IPS-11a (cell line): ENCODE measurements at regions not wholly inside any gene's neighbourhood (a gene's known extent, or its start where the extent isn't known, plus 50 kb on each side); places are given as distances from the start of the nearest gene placed in this dataset.
A peak's percentile ranks its signal among the peaks of the same experiment; 100 is the strongest.
"Not testable (repeated sequence)": the region's sequence is repeated elsewhere in the genome, so short reads cannot be mapped to it uniquely, and the experiment has no call there.

ENCODE experiments used
- H3K4me3 ChIP-seq: one replicate; pipeline ENCODE4 v1.5.1; 2013; ENCODE audit warnings: low read depth, low read length, control low read depth

DNA sequence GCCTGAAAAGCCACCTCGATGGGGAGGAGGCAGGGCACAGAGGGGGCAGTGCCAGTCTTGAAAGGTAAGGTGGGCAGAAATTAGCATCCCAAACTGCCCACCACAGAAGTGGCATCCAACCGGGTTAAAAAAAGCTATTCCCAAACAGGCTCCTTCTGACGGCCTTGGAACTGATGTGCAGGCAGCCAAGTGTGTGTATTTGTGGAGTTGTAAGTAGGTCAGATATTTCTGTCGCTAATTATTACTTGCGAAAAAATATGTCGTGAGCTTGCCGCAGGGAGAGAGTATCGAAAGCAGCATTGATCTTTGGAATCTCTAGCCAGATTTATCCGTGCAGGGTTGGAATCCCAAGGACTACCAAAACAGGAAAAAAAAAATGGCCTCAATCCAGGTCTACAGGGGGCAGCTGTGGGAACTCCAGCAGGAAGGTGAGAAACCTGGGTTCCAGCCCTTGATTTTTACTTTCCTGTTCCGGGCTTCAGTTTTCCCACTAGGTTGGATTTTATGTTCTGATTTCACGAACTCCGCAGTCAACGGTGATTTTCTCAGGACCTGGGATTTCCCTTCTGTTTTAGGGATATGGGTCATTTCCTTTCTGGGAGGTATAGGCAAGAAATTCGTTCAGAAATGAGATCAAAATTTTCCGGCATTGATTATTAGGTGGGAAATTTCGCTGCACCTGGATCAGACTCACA is 200.8 kb downstream of the RGS3 start:
- H3K4me3 ChIP-seq, result no peak overlapping the region

DNA sequence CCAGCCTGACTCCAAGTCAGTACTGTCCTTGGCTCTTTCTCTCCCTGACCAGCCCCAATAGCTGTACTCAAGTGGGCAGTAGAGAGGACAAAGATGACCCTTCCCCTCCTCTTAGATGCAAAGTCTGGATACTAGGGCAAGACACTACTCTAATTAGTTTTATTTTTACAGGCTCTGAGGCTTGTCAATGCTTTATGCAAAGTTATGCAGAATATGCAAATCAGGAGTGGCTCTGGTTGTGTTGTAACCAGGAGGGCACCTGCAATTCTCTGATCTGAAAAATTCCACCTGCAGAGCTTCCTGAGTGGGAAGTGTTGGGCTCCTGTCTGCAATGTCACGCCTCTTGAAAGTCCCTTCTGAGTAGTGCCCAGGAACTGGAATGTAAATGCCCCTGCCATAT is 201.5 kb downstream of the RGS3 start:
- no peak overlapping the region for H3K4me3 ChIP-seq

DNA sequence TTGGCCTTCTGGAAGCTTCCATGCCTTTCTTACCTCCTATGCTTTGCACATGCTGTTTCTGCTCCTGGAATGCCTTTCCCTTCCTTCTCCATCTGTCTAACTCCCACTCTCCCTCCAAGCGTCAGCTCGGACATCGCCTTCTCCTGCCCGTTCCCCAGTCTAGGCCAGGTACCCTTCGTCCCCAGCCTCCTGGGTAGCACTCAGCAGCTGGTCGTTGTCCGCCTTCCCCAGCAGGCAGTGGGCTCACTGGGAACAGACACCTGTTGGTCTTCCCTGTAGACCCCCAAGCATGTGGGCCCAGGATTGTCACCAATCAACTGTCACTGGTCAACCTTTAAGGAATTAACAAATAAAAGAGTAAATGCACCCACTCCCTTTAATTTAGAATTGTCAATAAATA is 202.2 kb downstream of the RGS3 start:
- H3K4me3 ChIP-seq, result no peak overlapping the region

DNA sequence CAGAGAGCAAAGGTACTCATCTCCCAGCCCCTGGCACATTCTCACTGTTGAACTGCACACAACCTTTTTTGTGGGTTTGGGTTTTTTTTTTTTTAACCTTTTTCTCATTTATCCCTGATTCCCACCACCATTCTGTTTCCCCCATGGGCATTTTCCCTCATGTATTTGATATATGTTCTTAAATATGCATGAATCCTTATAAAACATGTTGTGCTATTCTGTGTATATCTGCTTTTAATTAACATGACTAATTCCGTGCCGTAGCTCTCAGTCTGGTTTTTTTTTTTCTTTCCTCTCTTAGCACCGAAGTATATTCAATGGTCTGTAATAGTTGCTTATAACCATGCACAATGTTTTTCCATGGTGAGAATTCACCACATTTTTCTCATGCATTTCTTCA is 204.5 kb downstream of the RGS3 start:
- no peak overlapping the region for H3K4me3 ChIP-seq

DNA sequence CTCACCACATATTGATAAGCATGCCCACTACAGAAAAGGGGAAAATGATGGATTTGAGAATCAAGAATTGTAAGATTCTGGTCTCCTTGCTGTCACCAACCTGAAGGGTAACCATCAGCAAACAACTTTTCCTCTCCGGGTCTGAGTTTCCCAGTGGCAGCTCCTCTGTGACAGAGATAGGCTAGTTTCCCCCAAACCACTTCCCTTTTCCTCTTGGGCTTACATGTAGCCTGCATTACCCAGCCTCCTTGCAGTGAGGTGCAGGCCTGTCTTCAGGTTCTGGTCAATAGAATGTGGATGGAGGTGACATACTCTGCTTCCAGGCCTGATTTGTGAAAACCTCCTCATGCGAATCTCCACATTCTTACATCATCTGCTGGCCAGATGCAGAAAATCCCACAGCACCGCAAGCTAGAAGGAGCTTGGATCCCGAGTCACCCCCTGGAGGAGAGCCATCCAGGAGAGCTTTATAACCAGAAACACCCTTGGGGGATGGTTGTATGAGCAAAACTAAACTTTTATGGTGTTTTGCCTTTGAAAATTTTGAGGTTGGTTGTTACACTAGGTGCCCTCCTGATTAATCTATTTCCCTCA is 206.1 kb downstream of the RGS3 start:
- H3K4me3 ChIP-seq, result no peak overlapping the region

DNA sequence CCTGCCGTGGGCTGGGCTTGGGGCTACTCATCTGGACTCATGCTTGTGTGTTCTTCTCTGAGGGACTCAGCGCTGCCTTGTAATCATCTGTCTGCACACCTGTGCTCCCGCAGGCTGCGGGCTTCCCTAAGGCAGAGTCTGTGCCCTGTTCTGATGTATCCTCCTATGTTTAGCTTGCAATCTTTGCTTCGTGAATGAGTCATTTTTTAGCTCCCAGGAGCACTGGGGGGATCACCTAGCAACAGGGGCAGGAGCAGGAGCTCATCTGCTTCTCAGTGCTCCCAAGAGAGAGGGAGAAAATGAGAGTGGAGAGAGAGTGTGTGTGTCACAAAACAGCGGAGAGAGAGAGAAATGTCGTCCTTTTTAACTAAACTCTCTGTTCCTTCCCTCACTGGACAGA is 202.4 kb upstream of the ZNF618 start:
- H3K4me3 ChIP-seq, result no peak overlapping the region

DNA sequence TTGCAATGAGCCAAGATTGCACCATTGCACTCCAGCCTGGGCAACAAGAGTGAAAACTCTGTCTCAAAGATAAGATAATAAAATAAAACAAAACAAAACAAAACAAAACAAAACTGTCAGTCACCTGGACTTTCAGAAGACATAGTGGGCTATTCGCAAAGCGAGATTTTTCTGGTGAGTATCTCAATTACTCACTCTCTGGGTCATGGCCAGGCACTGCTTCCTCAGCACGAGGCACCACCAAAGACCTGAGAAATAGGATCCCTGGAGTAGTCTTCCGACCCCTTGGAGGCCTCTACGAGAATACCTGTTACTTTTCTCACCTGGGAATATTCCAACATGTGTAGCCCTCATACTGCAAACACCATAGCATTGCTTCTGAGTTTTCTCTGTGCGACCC is 201.7 kb upstream of the ZNF618 start:
- H3K4me3 ChIP-seq, result no peak overlapping the region

DNA sequence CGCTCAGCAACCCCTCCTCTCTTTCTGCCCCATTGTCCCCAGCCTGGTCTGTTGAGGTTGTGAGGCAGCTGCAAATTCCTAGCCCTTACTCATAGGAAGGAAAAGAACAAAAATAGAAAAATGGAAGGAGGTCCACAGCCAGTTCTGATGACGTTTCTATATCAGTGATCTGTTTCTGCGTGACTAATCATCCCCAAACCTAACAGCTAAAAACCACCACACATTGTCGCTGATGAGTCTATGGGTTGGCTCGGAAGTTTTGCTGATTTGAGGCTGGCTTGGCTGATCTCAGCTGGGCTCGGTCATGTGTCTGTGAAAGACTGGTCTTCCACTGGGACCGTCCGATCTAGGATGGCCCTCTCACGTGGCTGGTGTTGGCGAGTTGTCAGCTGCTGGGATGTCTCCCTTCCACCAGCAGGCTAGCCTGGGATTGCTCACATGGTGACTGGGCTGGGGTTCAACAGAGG is 200.6 kb upstream of the ZNF618 start:
- H3K4me3 ChIP-seq, result no peak overlapping the region

DNA sequence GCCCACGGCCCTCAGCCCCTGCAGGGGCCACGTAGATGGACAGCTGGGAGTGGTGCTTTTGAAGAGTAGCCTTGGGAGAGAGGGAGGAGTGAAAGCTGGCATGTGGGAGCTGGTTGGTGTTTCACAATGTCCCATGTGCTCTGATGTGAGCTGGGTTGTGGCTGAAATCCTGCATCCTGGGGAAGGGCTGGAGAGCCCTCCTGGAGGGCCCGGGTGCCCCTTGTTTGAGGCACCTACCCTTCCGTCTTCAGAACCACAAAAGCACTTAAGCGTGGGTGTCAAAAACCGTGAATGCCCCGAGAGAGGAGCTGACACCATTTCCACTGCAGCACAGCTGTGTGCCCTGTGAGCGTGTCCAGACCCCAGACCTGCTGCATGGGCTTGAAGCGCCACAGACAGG is 199.1 kb upstream of the ZNF618 start:
- H3K4me3 ChIP-seq, result no peak overlapping the region

DNA sequence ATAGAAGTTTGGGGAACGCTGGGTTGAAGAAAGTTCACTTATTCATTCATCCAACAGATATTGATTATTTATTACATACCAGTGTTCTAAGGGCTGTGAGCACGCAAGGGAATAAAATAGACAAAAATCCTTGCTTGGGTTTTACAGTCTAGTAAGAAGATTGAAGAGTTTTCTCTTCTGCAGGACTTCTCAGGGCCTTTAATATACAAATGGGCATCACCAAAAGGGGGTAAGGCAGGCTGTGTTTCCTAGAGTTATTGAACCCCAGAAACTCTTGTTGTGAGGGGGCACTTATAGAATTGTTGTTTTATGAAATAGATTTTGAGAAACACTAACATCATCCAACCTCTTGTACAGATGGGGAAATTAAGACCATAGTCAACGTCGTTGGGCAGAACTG is 198.5 kb upstream of the ZNF618 start:
- H3K4me3 ChIP-seq, result no peak overlapping the region

DNA sequence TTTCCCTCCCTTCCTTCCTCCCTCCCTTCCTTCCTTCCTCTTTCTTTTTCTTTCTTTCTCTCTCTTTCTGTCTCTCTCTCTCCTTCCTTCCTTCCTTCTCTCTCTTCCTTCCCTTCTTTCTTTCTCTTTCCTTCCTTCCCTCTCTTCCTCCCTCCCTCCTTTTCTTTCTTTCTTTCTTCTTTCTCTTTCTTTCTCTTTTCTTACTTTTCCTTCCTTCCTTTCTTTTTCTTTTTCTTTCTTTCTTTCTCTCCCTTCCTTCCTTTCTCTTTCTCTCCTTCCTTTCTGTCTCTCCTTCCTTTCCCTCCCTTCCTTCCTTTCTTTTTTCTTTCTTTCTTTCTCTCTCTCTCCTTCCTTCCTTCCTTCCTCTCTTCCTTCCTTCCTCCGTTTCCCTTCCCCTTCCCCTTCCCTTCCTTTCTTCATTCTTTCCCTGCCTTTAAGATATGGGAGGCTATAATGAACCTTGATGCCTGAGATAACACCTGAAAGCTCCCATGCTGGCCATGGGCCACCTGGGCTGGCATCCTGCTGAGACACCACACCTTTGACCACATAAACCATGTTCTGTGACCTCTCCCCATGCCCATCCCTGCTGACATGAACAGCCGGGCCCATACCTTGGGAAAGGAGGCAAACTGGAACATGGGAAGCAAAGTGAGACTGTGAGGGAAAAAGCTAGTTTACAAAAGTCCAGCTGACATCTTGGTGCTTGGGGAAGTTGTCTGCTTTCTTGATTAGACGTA is 197.8 kb upstream of the ZNF618 start:
- no peak overlapping the region for H3K4me3 ChIP-seq

DNA sequence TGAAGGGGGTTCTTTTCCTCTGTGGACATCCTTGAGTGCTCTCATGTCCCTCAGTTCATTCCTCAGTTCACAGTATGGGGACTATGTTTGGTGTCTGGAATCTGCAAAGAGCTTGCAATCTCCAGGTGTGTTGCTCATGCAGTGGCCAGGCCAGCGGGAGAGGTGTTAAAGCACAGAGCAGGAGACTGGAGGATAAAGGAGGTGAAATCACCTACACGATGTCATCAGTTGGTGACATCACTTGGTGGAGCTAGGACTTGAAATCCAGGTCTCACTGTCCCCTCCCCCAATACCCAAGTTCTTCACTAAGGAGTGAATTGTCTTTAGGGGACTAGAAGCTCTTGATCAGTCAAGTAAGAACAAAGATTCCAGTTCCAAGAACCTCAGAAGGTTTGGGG is 197.3 kb upstream of the ZNF618 start:
- H3K4me3 ChIP-seq, result no peak overlapping the region

DNA sequence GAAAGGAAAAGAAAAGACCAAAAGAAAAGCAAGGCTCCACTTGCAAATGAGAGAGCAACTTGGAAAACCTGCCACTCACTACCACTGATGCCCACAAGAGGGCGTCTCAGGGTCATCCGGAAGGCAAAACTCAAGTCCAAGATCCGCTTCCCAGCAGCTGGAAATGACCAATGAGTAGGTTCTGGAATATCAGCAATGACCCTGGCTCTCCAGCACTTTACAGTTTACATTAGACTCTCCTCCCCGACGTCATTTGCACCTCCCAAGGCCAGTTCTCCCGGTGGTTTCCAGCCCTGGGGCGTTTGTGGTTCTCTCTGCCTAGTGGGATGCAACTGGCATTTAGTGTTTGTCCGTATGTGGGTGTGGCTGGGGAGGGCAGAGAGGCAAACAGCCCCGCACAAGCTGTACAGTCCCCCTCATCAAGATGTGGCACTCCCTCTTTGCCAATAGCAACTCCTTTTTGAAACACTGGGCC is 193.8 kb upstream of the ZNF618 start:
- no peak overlapping the region for H3K4me3 ChIP-seq

DNA sequence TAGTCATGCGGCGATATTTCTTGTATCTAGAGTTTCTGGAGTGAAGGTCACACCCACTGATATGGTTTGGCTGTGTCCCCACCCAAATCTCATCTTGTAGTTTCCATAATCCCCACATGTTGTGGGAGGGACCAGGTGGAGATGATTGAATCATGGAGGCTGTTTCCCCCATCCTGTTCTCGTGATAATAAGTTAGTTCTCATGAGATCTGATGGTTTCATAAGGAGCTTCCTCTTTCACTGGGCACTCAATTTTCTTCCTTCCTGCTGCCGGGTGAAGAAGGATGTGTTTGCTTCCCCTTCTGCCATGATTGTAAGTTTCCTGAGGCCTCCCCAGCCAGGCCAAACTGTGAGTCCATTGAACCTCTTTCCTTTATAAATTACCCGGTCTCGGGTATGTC is 190.5 kb upstream of the ZNF618 start:
- H3K4me3 ChIP-seq, result not testable (repeated sequence)

DNA sequence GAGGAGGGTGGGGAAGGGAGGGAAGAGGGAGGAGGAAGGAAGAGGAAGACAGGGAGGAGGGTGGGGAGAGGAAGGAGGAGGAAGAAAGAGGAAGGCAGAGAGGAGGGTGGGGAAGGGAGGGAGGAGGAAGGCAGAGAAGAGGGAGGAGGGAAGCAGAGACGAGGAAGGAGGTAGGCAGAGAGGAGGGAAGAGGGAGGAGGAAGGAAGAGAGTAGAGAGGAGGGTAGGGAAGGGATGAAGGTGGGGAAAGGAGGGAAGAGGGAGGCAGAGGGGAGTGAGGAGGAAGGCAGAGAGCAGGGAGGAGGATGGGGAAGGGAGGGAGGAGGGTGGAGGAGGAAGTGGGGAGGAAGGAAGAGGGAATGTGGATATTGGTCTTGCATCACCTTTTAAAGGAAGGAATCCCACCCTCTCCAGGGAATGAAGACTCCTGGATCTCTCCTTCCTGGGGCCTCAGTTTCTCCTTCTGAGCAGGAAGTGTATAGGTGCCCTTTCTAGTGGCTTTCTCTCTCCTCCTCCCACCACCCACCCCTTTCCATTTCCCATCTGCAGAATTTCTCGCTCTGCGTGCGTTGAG is 188.9 kb upstream of the ZNF618 start:
- peak overlapping the region; percentile 40 for H3K4me3 ChIP-seq

DNA sequence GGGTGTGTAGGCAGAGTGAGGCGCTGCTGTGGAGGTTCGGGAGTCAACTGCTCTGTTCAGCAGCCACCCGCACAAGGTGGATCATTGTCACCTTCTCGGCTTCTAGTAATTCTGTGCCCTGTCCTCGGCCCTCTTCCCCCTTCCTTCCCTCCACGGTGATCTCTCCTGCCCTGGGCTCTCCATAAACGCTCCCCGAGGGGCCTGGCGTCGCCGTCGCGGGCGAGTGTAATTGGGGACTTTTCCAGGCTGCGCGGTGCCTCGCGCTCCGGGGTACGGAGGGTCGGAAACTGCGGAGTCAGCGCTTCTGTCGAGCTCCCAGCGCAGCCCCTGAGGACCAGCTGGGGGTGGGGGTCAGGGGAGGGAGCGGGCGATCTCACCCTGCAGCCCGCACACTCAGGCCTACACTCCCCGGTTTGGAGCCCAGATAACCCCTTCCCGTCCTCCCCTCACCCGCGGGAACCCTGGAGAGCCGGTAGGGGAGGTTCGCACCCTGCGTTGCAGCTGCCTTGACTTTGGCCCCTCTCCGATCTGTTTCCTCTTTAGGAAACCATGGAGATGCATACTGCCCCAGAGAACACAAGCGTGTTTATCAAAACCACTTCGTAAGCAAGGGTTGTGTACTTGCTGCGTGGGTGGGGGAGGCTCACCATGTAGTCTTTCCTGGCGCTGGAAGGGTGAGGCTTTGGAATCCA is 188.3 kb upstream of the ZNF618 start:
- peak overlapping the region; percentile 40 for H3K4me3 ChIP-seq

DNA sequence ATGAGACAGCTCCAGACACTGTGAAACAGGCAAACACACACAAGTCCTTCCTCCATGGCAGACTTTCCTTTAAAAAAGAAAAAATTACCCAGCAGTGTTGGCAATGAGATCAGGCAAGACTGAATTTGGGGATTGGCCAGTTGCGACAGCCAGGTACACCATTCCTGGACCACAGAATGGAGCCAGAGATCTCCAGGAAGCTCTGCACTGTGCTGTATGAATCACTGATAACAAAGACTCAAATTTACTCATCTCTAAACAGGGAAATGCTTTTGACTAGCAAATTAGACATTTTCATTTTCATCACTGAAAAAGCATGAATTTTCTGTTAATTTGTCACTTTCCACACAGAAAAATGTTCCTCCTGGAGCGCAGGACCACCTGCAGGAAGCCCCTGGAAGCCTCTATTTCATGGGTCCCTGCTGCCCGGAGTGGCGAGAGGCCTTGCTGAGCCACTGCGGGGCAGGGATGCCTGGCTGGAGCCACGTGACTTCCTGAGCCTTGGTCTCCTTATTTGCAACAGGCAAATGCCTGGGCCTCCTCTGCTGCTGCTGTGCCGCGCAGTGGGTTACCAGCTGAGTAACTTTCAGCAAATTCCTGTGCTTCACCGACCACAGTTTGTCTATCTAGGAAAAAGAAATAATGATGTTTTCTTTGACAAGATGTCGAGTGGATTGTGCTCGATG is 185.9 kb upstream of the ZNF618 start:
- no peak overlapping the region for H3K4me3 ChIP-seq

DNA sequence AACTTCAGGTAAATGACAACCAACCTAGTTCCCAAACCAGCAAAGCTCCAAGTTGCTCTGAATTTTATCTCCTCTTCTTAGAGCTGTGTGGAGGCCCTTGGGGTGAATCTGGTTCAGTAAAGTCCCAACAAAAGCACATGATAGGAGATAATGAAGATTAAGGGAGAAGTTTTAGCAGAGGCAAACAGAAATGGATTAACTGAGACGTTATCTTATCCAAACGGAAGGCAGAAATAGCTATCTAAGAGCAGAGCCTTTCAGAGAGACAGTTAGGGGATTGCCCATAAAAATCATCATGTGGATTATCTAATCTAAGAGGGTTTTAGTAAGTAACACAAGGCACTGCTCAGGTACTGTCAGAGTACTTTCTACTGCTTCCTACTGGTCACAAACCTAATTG is 183.9 kb upstream of the ZNF618 start:
- no peak overlapping the region for H3K4me3 ChIP-seq

DNA sequence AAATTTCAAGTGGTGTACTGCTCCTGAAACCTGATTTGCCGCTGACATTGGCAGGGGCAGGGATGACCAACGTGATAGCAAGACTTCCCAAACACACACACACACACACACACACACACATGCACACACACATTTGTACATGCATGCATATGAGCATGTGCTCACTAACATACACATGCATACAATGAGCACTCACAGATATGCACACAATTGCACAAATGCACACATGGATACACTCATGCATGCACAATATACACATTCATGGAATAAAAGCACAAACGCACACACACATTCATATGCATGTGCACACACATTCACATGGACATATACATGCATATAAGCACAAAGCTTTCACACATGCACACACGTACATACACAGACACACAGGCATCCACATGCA is 181.2 kb upstream of the ZNF618 start:
- no peak overlapping the region for H3K4me3 ChIP-seq

DNA sequence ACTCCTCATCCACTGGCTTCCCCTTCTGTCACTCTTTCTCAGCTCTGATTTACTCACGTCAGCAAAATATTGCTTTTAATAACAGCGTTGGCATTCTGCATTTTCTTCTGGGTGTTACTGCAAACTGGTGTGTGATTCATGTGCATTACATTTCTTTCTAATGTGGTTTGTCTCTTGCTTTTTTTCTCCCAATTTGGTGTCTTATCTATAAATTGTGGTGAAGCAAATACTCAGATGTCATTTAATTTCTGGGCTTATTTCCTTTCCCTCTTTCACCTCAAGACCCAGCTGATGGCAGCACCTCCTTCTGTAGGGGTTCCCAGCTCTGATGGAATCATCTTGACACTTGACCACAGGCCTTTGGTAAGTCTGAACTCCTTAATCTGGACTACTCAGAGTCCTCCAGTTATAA is 180.7 kb upstream of the ZNF618 start:
- no peak overlapping the region for H3K4me3 ChIP-seq

DNA sequence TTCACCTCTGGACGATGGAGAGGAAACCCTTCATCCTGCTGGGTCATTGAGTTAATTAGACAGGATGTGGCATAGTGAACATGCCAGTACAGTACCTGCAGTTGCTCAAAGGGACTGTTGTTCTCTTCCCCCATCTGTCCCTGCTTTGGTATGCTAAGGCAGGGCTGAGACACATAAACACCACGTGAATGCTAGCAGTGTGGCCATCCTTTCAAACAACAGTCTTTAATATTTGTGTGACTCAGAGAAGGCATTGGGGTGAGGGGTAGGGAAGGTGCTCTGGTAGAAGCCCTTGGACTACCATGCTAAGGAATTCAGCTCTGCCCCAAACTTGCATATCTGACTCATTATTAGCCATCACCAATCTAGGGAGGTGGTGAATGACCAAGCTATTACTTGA is 180.2 kb upstream of the ZNF618 start:
- H3K4me3 ChIP-seq, result no peak overlapping the region
